Dedifferentiated amniotic fluid mesenchymal stem cell (primary cell): ENCODE measurements at regions not wholly inside any gene's neighbourhood (a gene's known extent, or its start where the extent isn't known, plus 50 kb on each side); places are given as distances from the start of the nearest gene placed in this dataset.
"Not testable (repeated sequence)": the region's sequence is repeated elsewhere in the genome, so short reads cannot be mapped to it uniquely, and the experiment has no call there.

Experiments
- DNase-seq: peaks from one replicate; pipeline ENCODE4 v3.0.0-alpha.2; 2016; ENCODE audit errors: extremely low spot score

DNA sequence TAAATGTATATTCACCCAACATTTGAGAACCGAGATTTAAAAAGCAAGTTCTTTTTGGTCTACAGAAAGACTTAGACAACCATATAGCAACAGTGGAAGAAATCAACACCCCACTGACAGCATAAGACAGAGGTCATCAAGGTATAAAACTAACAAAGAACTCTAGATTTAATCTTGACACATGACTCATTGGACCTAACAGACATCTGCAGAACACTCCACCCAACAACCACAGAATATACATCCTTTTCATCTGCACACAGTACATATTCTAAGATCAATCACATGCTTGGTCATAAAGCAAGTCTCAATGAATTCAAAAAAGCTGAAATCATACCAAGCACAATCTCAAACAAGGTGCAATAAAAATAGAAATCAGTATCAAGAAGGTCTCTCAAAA is 65.8 kb downstream of the SPIN4 start:
- no peak for DNase-seq

GRCh38 chrX:63284659-63285058 is 66.5 kb downstream of the SPIN4 start:
- DNase-seq = no peak

DNA sequence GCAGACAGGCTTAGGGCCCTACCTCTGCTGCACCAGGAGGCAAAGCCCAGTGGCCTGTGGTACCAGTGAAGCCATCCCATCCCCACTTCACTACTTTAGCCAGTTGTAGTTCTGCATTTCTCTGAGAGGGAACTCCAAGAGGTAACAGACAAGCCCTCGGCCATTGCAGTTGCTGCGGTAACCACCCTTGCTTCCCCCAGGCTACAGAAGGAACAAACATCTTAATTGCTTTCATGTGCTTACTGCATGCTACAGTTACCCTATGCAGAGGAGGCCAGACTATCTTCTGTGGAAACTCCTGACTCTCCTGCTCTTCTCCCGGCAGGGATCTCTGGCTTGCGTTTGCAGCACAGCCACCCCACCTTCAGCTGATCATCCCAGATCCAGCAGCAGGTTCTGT is 67.8 kb downstream of the SPIN4 start:
- no peak for DNase-seq

- DNase-seq = no peak
These were observed 68.3 kb downstream of the SPIN4 start for GRCh38 chrX:63282828-63283227.

- DNase-seq = no peak
These were observed 69.1 kb downstream of the SPIN4 start for GRCh38 chrX:63282077-63282476.

GRCh38 chrX:63281465-63281864 is 69.7 kb downstream of the SPIN4 start:
- DNase-seq = no peak

DNA sequence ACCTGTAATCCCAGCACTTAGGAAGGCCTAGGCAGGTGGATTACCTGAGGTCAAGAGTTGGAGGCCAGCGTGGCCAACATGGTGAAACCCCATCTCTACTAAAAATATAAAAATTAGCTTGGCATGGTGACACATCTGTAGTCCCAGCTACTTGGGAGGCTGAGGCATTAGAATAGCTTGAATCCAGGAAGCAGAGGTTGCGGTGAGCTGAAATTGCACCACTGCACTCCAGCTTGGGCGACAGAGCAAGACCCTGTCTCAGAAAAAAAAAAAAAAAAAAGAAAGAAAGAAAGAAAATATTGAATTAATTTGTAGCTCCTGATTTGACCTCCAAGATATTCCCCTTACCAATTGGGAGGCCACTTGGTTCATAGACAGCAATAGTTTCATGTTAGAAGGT is 73.7 kb downstream of the SPIN4 start:
- not testable (repeated sequence) for DNase-seq

GRCh38 chrX:63275127-63275526 is 76.0 kb downstream of the SPIN4 start:
- no peak for DNase-seq

- no peak for DNase-seq
These were observed 80.3 kb downstream of the SPIN4 start for GRCh38 chrX:63270873-63271272.

- no peak for DNase-seq
These were observed 93.0 kb downstream of the SPIN4 start for GRCh38 chrX:63258144-63258543.

DNA sequence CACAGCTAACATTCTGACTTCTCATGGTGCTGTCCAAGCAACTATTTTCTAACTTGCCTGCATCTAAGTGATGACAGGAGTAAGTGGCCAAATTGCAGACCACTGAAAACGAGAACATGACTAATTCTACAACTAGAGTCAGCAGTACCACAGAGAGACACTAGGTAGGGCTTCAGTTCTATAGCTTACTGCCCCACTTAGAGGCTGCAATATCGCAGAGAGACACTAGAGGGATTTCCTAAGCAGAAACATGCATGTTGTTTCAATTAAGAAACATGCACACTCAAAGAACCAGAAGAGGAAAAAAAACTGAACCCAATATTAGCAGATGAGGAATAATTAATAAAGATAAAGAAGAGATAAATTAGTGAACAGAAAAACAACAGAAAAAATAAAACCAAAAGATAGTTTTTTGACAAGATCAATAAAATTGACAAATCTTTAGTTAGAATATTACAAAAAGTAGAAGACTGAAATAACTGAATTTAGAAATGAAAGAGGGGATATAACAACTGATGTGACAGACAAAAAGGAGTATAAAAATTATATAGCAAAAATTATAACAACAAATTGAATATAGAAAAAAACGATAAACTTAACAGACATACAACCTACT is 100.8 kb downstream of the SPIN4 start:
- DNase-seq = peak; percentile 81

- not testable (repeated sequence) for DNase-seq
These were observed 108.4 kb downstream of the SPIN4 start for GRCh38 chrX:63242689-63243088.

DNA sequence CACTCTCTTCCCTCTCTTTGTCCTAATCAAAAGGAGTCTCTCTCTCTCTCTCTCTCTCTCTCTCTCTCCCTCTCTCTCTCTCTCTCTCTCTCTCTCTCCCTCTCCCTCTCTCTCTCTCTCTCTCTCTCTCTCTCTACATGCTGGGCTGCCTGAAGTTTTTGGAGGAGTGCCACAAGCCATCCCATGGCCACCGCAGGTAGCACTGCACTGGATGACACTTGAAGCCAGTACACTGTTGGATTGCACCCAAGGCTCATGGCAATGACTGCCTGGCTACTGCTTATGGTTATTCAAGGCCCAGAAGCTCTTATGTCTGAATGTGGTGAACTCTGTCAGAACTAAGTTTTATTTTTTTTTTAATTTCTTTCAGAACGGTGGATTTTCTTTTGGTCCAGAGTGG is 115.2 kb downstream of the SPIN4 start:
- not testable (repeated sequence) for DNase-seq

DNA sequence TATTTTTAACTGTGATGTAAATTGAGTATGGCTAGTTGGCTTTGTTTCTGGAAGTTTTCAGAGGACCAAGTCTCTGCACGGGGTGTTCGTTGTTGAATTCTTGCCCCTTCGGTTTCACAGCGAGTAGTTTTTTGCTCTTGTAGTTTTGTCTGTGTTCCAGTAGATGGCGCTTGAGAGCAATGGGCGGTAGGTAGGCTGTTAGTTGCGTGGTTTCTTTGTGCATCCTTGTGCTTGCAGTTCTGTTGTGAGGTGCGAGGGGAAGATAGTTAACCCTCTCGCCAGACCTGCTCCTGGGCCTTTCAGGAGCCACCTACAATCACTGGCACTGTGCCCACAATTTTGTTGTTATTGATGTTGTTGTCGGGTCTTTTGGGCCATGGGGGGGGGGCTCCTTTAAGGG is 118.1 kb downstream of the SPIN4 start:
- DNase-seq = not testable (repeated sequence)

- not testable (repeated sequence) for DNase-seq
These were observed 132.9 kb downstream of the SPIN4 start for GRCh38 chrX:63218202-63218601.

DNA sequence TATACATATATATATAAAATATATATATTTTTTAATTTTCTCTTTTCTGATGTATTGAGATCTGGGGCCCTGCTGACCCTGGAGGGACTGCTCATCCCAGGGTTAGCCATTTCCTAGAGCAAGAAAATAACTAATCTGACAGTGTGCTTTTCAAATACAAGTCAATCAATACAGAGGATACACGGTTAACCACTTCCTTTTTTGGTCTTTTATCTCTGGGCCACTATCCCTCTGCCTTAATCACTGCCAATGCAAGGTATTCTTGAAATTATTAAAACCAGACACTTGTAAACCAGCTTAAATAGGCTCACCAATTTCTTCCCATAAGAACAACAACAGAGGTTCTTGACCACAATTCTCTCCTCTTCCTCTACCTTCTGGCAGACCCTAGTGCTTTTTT is 133.6 kb downstream of the SPIN4 start:
- not testable (repeated sequence) for DNase-seq

- DNase-seq = not testable (repeated sequence)
These were observed 141.5 kb downstream of the SPIN4 start for GRCh38 chrX:63209645-63210044.

DNA sequence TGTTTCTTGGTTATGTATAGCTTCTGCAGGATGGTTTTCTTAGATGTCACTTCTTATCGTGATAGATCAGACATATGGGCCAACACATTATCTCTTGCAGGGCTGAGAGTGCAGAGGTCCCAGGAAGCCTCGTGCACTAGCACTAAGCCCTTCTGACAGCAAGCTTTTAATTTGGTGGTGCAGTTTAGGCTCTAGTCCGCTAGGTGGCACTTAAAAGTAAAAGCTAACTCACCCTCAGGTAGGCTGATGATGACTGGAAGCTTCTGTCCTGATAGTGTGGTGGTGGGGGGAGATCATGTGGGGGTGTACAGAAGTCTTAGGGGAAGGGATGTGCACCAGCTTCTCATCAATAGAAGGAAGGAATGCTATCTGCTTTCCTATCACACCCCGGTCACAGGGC is 142.0 kb downstream of the SPIN4 start:
- DNase-seq = not testable (repeated sequence)

DNA sequence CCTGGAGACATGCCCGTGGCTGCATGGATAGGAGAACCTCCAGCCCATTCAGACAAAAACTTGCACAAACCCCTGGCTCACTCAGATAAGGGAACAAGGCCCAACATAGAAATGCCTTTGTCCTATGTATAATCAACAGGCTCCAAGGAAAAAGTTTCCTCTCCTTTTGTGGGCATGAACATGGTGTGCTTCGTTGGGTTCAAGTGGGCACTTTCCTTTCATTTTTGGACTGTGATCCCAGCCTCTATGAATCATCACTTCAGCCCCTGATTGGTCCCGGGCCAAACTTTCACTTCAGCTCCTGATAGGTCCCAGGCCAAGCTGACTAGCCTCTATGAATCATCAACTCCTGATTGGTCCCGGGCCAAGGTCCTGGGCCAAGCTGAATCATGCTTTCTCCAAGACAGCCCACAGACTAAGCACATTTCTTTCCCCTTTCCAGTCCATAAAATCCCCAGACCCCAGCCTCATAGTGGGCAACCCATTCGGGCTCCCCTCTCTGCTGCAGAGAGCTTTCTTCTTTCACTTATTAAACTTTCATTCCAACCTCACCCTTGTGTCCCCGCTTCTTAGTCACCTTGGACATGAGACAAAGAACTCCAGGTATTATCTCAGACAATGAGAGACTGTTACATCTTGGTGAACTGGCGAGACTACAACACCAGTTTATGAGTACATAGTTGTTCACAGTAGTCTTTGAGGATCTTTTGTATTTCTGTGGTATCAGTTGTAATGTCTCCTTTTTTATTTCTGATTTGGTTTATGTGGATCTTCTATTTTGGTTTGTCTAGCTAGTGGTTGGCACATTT is 146.7 kb downstream of the SPIN4 start:
- DNase-seq = not testable (repeated sequence)

GRCh38 chrX:63201987-63202386 is 149.1 kb downstream of the SPIN4 start:
- DNase-seq = not testable (repeated sequence)

GRCh38 chrX:63198693-63199092 is 152.4 kb downstream of the SPIN4 start:
- DNase-seq = not testable (repeated sequence)

GRCh38 chrX:63192366-63193041 is 158.6 kb downstream of the SPIN4 start:
- not testable (repeated sequence) for DNase-seq

GRCh38 chrX:63186137-63186536 is 165.0 kb downstream of the SPIN4 start:
- no peak for DNase-seq
